WTC11 (cell line): ENCODE measurements at regions not wholly inside any gene's neighbourhood (a gene's known extent, or its start where the extent isn't known, plus 50 kb on each side); places are given as distances from the start of the nearest gene placed in this dataset.

ENCODE experiments used
- ATAC-seq: fragments of 200-7000 bp; cut with Tn5 transposase; 2 replicates; pipeline ENCODE4 v1.10.0; 2021; ENCODE audit warnings: mild to moderate bottlenecking, moderate library complexity
- CTCF ChIA-PET: fragments of 300-600 bp; sonication (Branson Sonifier 250); formaldehyde crosslinking; loops from one replicate; lab custom pipeline; 2021; ENCODE audit warnings: antibody characterized with exemption; lab: Charles Lee
- POLR2A ChIA-PET: fragments of 350-600 bp; sonication (Branson Sonifier 250); formaldehyde crosslinking; loops from one replicate; lab custom pipeline; 2021; ENCODE audit warnings: antibody characterized with exemption; lab: Charles Lee
- DNase-seq: peaks from one replicate; pipeline ENCODE4 v3.0.0; 2021; ENCODE audit warnings: low spot score
- H3K27ac Mint-ChIP-seq: 2 replicates; pipeline ENCODE4 v1.8.0; 2021; ENCODE audit warnings: mixed read lengths
- H3K27me3 Mint-ChIP-seq: 2 replicates; pipeline ENCODE4 v1.8.0; 2021; ENCODE audit warnings: low read depth, mild to moderate bottlenecking, moderate library complexity, mixed read lengths
- H3K36me3 Mint-ChIP-seq: 2 replicates; pipeline ENCODE4 v1.8.0; 2021; ENCODE audit warnings: mixed read lengths
- H3K4me1 Mint-ChIP-seq: 2 replicates; pipeline ENCODE4 v1.8.0; 2022; ENCODE audit warnings: mixed read lengths
- H3K4me3 Mint-ChIP-seq: 2 replicates; pipeline ENCODE4 v1.8.0; 2021; ENCODE audit warnings: mild to moderate bottlenecking, moderate library complexity, mixed read lengths
- H3K9me3 Mint-ChIP-seq: 2 replicates; pipeline ENCODE4 v1.8.0; 2021; ENCODE audit warnings: mixed read lengths
- ARID4B ChIP-seq: sonication (generic); formaldehyde crosslinking; IDR thresholded peaks from 2 replicates; pipeline ENCODE4 v1.8.0; 2023; ENCODE audit warnings: missing genetic modification reagents, mild to moderate bottlenecking, borderline replicate concordance
- ATF1 ChIP-seq: sonication (generic); formaldehyde crosslinking; IDR thresholded peaks from 2 replicates; pipeline ENCODE4 v1.8.1; 2023; ENCODE audit warnings: mild to moderate bottlenecking, moderate library complexity, missing genetic modification reagents
- ATF3 ChIP-seq: sonication (generic); formaldehyde crosslinking; conservative IDR thresholded peaks from 2 replicates; pipeline ENCODE4 v1.8.1; 2022; ENCODE audit warnings: mild to moderate bottlenecking, missing genetic modification reagents
- ATF6 ChIP-seq: sonication (generic); formaldehyde crosslinking; IDR thresholded peaks from 2 replicates; pipeline ENCODE4 v1.8.1; 2023; ENCODE audit warnings: mild to moderate bottlenecking, missing genetic modification reagents
- CDX4 ChIP-seq: fragments of 250-450 bp; sonication (Bioruptor Pico); IDR thresholded peaks from 2 replicates; pipeline ENCODE4 v1.9.0; 2021; ENCODE audit warnings: moderate library complexity, mild to moderate bottlenecking, inconsistent platforms, borderline replicate concordance
- CREM ChIP-seq: sonication (generic); formaldehyde crosslinking; IDR thresholded peaks from 2 replicates; pipeline ENCODE4 v1.8.1; 2022; ENCODE audit warnings: mild to moderate bottlenecking, missing genetic modification reagents, moderate library complexity
- ERG ChIP-seq: fragments of 250-450 bp; sonication (Bioruptor Pico); IDR thresholded peaks from 2 replicates; pipeline ENCODE4 v1.8.0; 2021; ENCODE audit warnings: mild to moderate bottlenecking
- FOXK1 ChIP-seq: sonication (generic); formaldehyde crosslinking; IDR thresholded peaks from 2 replicates; pipeline ENCODE4 v1.8.0; 2022; ENCODE audit warnings: mild to moderate bottlenecking, moderate library complexity, missing genetic modification reagents
- JUN ChIP-seq: sonication (generic); formaldehyde crosslinking; IDR thresholded peaks from 2 replicates; pipeline ENCODE4 v1.8.0; 2023; ENCODE audit warnings: mild to moderate bottlenecking, missing genetic modification reagents
- NFE2L1 ChIP-seq: sonication (generic); formaldehyde crosslinking; IDR thresholded peaks from 2 replicates; pipeline ENCODE4 v1.8.1; 2023; ENCODE audit warnings: missing genetic modification reagents
- NFYB ChIP-seq: sonication (generic); formaldehyde crosslinking; conservative IDR thresholded peaks from 2 replicates; pipeline ENCODE4 v1.8.0; 2022; ENCODE audit warnings: low read depth, missing genetic modification reagents
- OVOL2 ChIP-seq: fragments of 250-450 bp; sonication (Bioruptor Pico); IDR thresholded peaks from 2 replicates; pipeline ENCODE4 v1.9.0; 2021; ENCODE audit warnings: mild to moderate bottlenecking, borderline replicate concordance
- PRDM15 ChIP-seq: sonication (generic); formaldehyde crosslinking; IDR thresholded peaks from 2 replicates; pipeline ENCODE4 v1.8.0; 2022; ENCODE audit warnings: missing genetic modification reagents
- PRRX2 ChIP-seq: fragments of 250-450 bp; sonication (Bioruptor Pico); IDR thresholded peaks from 2 replicates; pipeline ENCODE4 v1.8.0; 2021; ENCODE audit warnings: mild to moderate bottlenecking
- RELA ChIP-seq: sonication (generic); formaldehyde crosslinking; IDR thresholded peaks from 2 replicates; pipeline ENCODE4 v1.8.1; 2022; ENCODE audit warnings: missing genetic modification reagents, mild to moderate bottlenecking, borderline replicate concordance
- SMAD3 ChIP-seq: sonication (generic); formaldehyde crosslinking; IDR thresholded peaks from 2 replicates; pipeline ENCODE4 v1.8.0; 2022; ENCODE audit warnings: missing genetic modification reagents, mild to moderate bottlenecking, borderline replicate concordance
- USF2 ChIP-seq: sonication (generic); formaldehyde crosslinking; IDR thresholded peaks from 2 replicates; pipeline ENCODE4 v1.8.1; 2023; ENCODE audit warnings: mild to moderate bottlenecking, missing genetic modification reagents, moderate library complexity
- ZNF263 ChIP-seq: sonication (generic); formaldehyde crosslinking; IDR thresholded peaks from 2 replicates; pipeline ENCODE4 v1.8.1; 2022; ENCODE audit warnings: low read depth, mild to moderate bottlenecking, moderate library complexity, missing genetic modification reagents
- ZNF425 ChIP-seq: fragments of 250-450 bp; sonication (Bioruptor Pico); conservative IDR thresholded peaks from 2 replicates; pipeline ENCODE4 v1.9.0; 2021; ENCODE audit warnings: mild to moderate bottlenecking

GRCh38 chr4:138797646-138798045 lies 217.9 kb upstream of the NOCT start (continued):
- TF ChIP-seq ZNF425 (CRISPR knock-in tag) (no peak), PRDM15 (CRISPR knock-in tag) (no peak), ARID4B (no peak), ZNF263 (no peak)

GRCh38 chr4:138796761-138797160 lies 218.8 kb upstream of the NOCT start:
- ATAC-seq = no peak
- no peaks in the 10 kb centered on the region for H3K36me3 Mint-ChIP-seq
- ChIA-PET CTCF (no interaction called here), POLR2A (no interaction called here)
- no peak overlapping the region for H3K4me3 Mint-ChIP-seq
- no peak overlapping the region for H3K27ac Mint-ChIP-seq
- H3K4me1 Mint-ChIP-seq = peaks cover 12% of the 10 kb centered on the region
- H3K9me3 Mint-ChIP-seq = no peaks in the 10 kb centered on the region
- H3K27me3 Mint-ChIP-seq = no peaks in the 10 kb centered on the region
- DNase-seq = no peak
- no peak for TF ChIP-seq USF2
- TF ChIP-seq ERG (CRISPR knock-in tag) = no peak
- TF ChIP-seq JUN = no peak
- TF ChIP-seq RELA (CRISPR knock-in tag) = no peak
- no peak for TF ChIP-seq OVOL2
- no peak for TF ChIP-seq CDX4
- no peak for TF ChIP-seq CREM
- no peak for TF ChIP-seq SMAD3 (CRISPR knock-in tag)
- no peak for TF ChIP-seq ATF3 (CRISPR knock-in tag)
- TF ChIP-seq ATF1 (CRISPR knock-in tag) = no peak
- TF ChIP-seq NFYB (CRISPR knock-in tag) = no peak
- TF ChIP-seq FOXK1 (CRISPR knock-in tag) = no peak
- no peak for TF ChIP-seq PRRX2
- no peak for TF ChIP-seq NFE2L1
- TF ChIP-seq ATF6 = no peak
